HG02759 (cell line): ENCODE measurements at regions not wholly inside any gene's neighbourhood (a gene's known extent, or its start where the extent isn't known, plus 50 kb on each side); places are given as distances from the start of the nearest gene placed in this dataset.
"Not testable (repeated sequence)": the region's sequence is repeated elsewhere in the genome, so short reads cannot be mapped to it uniquely, and the experiment has no call there.

Experiments used
- ATAC-seq: cut with Tn5 transposase; IDR thresholded peaks from one replicate; pipeline ENCODE4 v1.9.1; 2021; ENCODE audit warnings: mild to moderate bottlenecking, moderate library complexity; ENCODE audit not compliant: unreplicated experiment

DNA sequence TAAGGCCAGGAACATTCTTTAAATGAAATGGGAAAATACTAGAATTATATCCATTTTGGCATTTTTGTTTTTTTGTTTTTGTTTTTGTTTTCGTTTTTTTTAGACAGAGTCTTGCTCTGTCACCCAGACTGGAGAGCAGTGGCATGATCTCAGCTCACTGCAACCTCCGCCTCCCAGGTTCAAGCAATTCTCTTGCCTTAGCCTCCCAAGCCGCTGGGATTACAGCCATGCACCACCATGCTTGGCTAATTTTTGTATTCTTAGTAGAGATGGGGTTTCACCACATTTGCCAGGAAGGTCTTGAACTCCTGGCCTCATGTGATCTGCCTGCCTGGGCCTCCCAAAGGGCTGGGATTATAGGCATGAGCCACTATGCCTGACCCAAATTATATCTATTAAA lies 520.7 kb upstream of the RORB start:
- not testable (repeated sequence) for ATAC-seq

GRCh38 chr9:73979894-73980264 lies 517.3 kb upstream of the RORB start:
- ATAC-seq = no peak

GRCh38 chr9:73980754-73981153 lies 516.4 kb upstream of the RORB start:
- ATAC-seq = no peak

DNA sequence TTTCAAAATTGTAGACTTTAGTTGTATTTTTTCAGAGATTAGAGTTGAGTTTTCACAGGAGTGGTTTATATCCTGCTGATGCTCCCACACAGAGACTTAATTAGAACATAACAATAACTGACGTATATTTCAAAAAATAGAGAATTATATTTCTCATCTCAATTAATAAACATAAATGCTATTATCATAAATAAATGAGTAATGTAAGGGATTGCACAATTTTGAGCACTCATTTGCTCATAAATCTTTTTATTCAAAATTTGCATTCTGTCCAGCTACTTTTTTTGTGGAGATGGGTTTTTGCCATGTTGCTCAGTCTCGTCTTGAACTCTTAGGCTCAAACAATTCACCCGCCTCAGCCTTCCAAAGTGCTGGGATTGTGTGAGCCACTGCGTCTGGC lies 515.7 kb upstream of the RORB start:
- no peak for ATAC-seq

- no peak for ATAC-seq
Observed at GRCh38 chr9:73995836-73996235, 501.3 kb upstream of the RORB start.

GRCh38 chr9:73996844-73997243 lies 500.3 kb upstream of the RORB start:
- no peak for ATAC-seq

GRCh38 chr9:74001382-74001781 lies 495.8 kb upstream of the RORB start:
- ATAC-seq = no peak

GRCh38 chr9:74006935-74007334 lies 490.2 kb upstream of the RORB start:
- ATAC-seq = no peak

DNA sequence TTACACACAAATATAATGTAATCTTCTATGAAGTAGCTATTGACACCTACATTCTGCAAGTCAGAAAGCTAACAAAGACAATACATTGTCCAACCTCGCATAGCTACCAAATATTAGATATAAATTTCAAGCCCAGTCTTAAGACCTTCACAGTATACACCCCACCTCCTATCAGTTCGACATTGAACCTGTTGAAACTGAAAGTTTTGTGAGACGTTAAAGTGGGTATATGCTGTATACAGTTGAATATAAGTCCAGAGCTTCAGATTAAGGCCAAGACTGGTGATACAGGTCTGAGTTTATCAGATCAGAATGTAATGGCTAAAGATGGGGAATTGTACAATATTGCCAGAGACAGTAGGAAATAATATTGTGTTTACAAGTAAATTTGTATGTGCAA lies 489.3 kb upstream of the RORB start:
- ATAC-seq = no peak

DNA sequence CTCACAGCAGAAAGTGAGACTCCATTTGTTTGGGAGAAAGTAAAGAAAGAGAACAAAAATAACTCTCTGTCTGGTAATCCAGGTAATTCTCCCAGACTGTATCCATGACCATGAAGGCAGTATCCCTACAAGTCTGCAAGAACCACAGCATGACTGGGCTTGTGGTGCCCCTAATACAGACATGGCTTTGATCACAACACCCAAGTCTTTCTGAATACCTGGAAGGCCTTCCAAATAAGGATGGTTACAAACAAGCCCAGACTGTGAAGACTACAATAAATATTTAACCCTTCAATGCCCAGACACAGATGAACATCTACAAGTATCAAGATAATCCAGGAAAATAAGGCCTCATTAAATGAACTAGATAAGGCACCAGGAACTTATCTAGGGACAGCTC lies 481.1 kb upstream of the RORB start:
- no peak for ATAC-seq

GRCh38 chr9:74025402-74025925 lies 471.7 kb upstream of the RORB start:
- no peak for ATAC-seq

- no peak for ATAC-seq
Observed at GRCh38 chr9:74032421-74032820, 464.7 kb upstream of the RORB start.

DNA sequence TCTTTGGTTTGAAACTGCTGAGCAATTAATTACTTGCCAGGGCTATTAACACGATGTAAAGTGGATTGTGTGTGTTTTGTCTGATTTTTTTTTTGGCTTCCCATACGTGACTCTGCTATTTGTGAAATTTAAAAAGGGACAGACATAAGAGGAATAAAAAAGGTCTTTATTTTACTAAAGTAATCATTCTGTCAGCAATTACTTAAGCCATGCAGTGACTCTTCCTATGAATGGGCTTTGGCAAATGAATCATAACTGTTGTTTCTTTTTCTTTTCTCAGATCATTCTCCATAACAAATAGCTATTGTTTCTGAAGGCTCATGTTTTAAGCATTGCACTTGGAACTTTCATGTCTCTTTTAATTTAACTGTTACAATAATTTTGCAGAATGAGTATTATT lies 461.3 kb upstream of the RORB start:
- peak; percentile 39 for ATAC-seq

GRCh38 chr9:74036549-74037231 lies 460.4 kb upstream of the RORB start:
- ATAC-seq = peak; percentile 76

- ATAC-seq = no peak
Observed at GRCh38 chr9:74037274-74037673, 459.9 kb upstream of the RORB start.

- ATAC-seq = no peak
Observed at GRCh38 chr9:74041588-74041987, 455.5 kb upstream of the RORB start.

- no peak for ATAC-seq
Observed at GRCh38 chr9:74044844-74045243, 452.3 kb upstream of the RORB start.

GRCh38 chr9:74056023-74056422 lies 441.1 kb upstream of the RORB start:
- no peak for ATAC-seq

DNA sequence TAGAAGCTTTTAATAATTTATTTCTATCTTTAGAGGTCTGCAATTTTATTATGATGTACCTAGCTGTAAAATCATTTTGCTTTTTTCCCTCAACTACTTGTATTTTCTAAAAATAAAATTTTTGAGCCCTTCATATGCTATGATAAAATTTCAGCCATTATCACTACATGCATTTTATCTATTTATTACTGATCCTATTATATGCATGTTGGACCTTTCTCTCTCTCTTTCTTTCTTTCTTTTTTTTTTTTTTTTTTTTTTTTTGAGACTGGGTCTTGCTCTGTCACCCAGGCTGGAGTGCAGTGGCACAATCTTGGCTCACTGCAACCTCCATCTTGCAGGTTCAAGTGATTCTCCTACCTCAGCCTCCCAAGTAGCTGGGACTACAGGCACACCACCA lies 440.1 kb upstream of the RORB start:
- not testable (repeated sequence) for ATAC-seq

- ATAC-seq = no peak
Observed at GRCh38 chr9:74064702-74065101, 432.4 kb upstream of the RORB start.

GRCh38 chr9:74066128-74066527 lies 431.0 kb upstream of the RORB start:
- no peak for ATAC-seq

DNA sequence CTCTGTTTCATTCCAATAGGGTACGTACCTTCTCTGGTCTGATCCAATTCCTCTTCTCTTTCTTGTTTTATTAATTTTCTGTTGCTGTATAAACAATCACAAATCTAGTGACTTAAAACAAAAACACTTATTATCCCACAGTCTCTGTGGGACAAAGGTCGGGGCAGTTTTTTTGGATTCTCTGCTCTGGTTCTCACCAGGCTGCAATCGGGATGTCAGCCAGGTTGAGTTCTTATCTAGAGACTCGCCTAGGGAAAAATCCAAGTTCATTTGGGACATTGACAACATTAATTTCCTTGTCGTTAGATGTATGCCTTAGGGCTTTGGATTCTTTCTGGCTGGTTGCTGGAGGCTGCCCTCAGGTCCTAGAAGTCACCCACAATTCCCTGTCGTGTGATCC lies 430.5 kb upstream of the RORB start:
- ATAC-seq = no peak

- no peak for ATAC-seq
Observed at GRCh38 chr9:74071502-74071901, 425.6 kb upstream of the RORB start.
